ENCODE measurements at regions not wholly inside any gene's neighbourhood (a gene's known extent, or its start where the extent isn't known, plus 50 kb on each side); places are given as distances from the start of the nearest gene placed in this dataset.

GRCh38 chr20:12824328-12825225 is 184.2 kb upstream of the SPTLC3 start:
- TF ChIP-seq CTCF (optimal IDR thresholded peaks at IDR 0.05 in 1 of 3, IDR thresholded peaks at IDR 0.05 in 1 of 3, conservative IDR thresholded peaks at IDR 0.05 in 1 of 3; ENCODE audit: extremely low read depth in 1 of 3, insufficient read depth in 2 of 3, low read length in 3 of 3) (no peak), EZH2 (IDR thresholded peaks at IDR 0.05; ENCODE audit: low read length) (no peak)
